ENCODE measurements at regions not wholly inside any gene's neighbourhood (a gene's known extent, or its start where the extent isn't known, plus 50 kb on each side); places are given as distances from the start of the nearest gene placed in this dataset.

DNA sequence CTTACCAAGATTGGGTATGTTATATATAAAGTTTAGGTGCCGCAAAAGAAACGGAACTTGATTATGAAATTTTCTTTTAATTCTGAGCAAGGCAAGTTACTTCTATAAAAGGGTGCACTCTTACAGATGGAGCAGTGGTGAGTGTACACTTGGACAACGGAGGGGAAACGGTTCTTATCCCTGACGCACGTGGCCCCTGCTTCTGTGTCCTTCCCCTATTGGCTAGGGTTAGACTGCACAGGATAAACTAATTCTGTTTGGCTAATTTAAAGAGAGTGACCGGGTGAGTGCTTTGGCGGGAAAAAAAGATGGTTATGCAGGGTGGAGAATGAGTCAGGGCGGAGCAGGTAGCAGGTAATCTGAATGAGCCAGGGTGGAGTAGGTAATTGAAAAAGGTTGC lies 149.5 kb downstream of the GC start:
- no peak for TF ChIP-seq POLR2A (IDR thresholded peaks at IDR 0.05; ENCODE audit: borderline replicate concordance, extremely low read depth, insufficient read depth, insufficient read length)
- TF ChIP-seq POLR2AphosphoS5 (IDR thresholded peaks at IDR 0.05; ENCODE audit: low read depth, low read length): no peak
- no peak for TF ChIP-seq ZFX (IDR thresholded peaks at IDR 0.05)
- no peak for TF ChIP-seq EGR1 (IDR thresholded peaks at IDR 0.05; ENCODE audit: low read depth)
- TF ChIP-seq CEBPB (IDR thresholded peaks at IDR 0.05; ENCODE audit: low read depth): no peak
- TF ChIP-seq, protein P1, sequence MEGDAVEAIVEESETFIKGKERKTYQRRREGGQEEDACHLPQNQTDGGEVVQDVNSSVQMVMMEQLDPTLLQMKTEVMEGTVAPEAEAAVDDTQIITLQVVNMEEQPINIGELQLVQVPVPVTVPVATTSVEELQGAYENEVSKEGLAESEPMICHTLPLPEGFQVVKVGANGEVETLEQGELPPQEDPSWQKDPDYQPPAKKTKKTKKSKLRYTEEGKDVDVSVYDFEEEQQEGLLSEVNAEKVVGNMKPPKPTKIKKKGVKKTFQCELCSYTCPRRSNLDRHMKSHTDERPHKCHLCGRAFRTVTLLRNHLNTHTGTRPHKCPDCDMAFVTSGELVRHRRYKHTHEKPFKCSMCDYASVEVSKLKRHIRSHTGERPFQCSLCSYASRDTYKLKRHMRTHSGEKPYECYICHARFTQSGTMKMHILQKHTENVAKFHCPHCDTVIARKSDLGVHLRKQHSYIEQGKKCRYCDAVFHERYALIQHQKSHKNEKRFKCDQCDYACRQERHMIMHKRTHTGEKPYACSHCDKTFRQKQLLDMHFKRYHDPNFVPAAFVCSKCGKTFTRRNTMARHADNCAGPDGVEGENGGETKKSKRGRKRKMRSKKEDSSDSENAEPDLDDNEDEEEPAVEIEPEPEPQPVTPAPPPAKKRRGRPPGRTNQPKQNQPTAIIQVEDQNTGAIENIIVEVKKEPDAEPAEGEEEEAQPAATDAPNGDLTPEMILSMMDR (IDR thresholded peaks at IDR 0.05 in 2 of 3, conservative IDR thresholded peaks at IDR 0.05 in 1 of 3; ENCODE audit: borderline replicate concordance in 1 of 3, insufficient read depth in 1 of 3, low read depth in 2 of 3, low read length in 2 of 3): no peak
- TF ChIP-seq, protein P2, sequence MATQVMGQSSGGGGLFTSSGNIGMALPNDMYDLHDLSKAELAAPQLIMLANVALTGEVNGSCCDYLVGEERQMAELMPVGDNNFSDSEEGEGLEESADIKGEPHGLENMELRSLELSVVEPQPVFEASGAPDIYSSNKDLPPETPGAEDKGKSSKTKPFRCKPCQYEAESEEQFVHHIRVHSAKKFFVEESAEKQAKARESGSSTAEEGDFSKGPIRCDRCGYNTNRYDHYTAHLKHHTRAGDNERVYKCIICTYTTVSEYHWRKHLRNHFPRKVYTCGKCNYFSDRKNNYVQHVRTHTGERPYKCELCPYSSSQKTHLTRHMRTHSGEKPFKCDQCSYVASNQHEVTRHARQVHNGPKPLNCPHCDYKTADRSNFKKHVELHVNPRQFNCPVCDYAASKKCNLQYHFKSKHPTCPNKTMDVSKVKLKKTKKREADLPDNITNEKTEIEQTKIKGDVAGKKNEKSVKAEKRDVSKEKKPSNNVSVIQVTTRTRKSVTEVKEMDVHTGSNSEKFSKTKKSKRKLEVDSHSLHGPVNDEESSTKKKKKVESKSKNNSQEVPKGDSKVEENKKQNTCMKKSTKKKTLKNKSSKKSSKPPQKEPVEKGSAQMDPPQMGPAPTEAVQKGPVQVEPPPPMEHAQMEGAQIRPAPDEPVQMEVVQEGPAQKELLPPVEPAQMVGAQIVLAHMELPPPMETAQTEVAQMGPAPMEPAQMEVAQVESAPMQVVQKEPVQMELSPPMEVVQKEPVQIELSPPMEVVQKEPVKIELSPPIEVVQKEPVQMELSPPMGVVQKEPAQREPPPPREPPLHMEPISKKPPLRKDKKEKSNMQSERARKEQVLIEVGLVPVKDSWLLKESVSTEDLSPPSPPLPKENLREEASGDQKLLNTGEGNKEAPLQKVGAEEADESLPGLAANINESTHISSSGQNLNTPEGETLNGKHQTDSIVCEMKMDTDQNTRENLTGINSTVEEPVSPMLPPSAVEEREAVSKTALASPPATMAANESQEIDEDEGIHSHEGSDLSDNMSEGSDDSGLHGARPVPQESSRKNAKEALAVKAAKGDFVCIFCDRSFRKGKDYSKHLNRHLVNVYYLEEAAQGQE (IDR thresholded peaks at IDR 0.05; ENCODE audit: low read depth): no peak
